SU-DHL-6 (cell line): ENCODE measurements at regions not wholly inside any gene's neighbourhood (a gene's known extent, or its start where the extent isn't known, plus 50 kb on each side); places are given as distances from the start of the nearest gene placed in this dataset.

Source experiments
- H2AFZ ChIP-seq: fragments of 200-600 bp; sonication (generic); 2 replicates; pipeline ENCODE4 v1.6.1; 2014; ENCODE audit warnings: low read depth, mild to moderate bottlenecking, moderate library complexity, mixed read lengths, antibody characterized with exemption, low read length; ENCODE audit not compliant: severe bottlenecking
- H3F3A ChIP-seq: fragments of 200-600 bp; shearing (Covaris generic); 2 replicates; pipeline ENCODE4 v1.6.0; 2016; ENCODE audit warnings: antibody characterized with exemption, mild to moderate bottlenecking; ENCODE audit not compliant: insufficient read depth
- H3K27ac ChIP-seq: fragments of 200-600 bp; sonication (generic); 2 replicates; pipeline ENCODE4 v1.5.1; 2016; ENCODE audit warnings: low read depth, mild to moderate bottlenecking, low read length, moderate library complexity, mixed read lengths
- H3K27me3 ChIP-seq: fragments of 200-600 bp; sonication (generic), shearing (Covaris generic); 2 replicates; pipeline ENCODE4 v1.6.0; 2014; ENCODE audit warnings: mild to moderate bottlenecking, low read length
- H3K36me3 ChIP-seq: fragments of 200-600 bp; sonication (generic); 2 replicates; pipeline ENCODE4 v1.6.1; 2014; ENCODE audit warnings: mild to moderate bottlenecking, low read length, mixed read lengths
- H3K4me2 ChIP-seq: fragments of 300-600, 200-600 bp; shearing (Covaris generic), sonication (generic); 2 replicates; pipeline ENCODE4 v1.6.0; 2014; ENCODE audit warnings: low read length, low read depth, mild to moderate bottlenecking; ENCODE audit not compliant: poor library complexity, severe bottlenecking
- H3K4me3 ChIP-seq: fragments of 200-600 bp; sonication (generic); 2 replicates; pipeline ENCODE4 v1.5.1; 2014; ENCODE audit warnings: antibody characterized with exemption, low read length, mild to moderate bottlenecking, mixed read lengths; ENCODE audit not compliant: insufficient read depth, poor library complexity, severe bottlenecking
- H3K79me2 ChIP-seq: fragments of 200-600 bp; sonication (generic); 2 replicates; pipeline ENCODE4 v1.6.1; 2014; ENCODE audit warnings: mild to moderate bottlenecking, low read length, moderate library complexity; ENCODE audit not compliant: insufficient read depth
- H3K9ac ChIP-seq: fragments of 200-600 bp; sonication (generic); 2 replicates; pipeline ENCODE4 v1.7.0; 2014; ENCODE audit warnings: mild to moderate bottlenecking, low read length
- H3K9me2 ChIP-seq: fragments of 200-600 bp; sonication (generic); replicated peaks from 2 replicates; pipeline ENCODE4 v1.6.1; 2014; ENCODE audit warnings: low read length; ENCODE audit not compliant: insufficient read depth
- H3K9me3 ChIP-seq: fragments of 200-600 bp; sonication (generic); 2 replicates; pipeline ENCODE4 v1.6.1; 2014; ENCODE audit warnings: low read length, mixed read lengths; ENCODE audit not compliant: insufficient read depth
- H4K20me1 ChIP-seq: fragments of 200-600 bp; sonication (generic); 2 replicates; pipeline ENCODE4 v1.6.1; 2014; ENCODE audit warnings: low read depth, mild to moderate bottlenecking, antibody characterized with exemption, low read length, moderate library complexity, mixed read lengths
- EZH2phosphoT487 ChIP-seq: fragments of 200-600 bp; sonication (generic), shearing (Covaris generic); conservative IDR thresholded peaks from 2 replicates; pipeline ENCODE4 v1.6.1; 2018; ENCODE audit warnings: mild to moderate bottlenecking, antibody characterized with exemption, low read length, moderate library complexity, mixed read lengths
- TF ChIP-seq, protein P1 (sequence below): fragments of 200-600 bp; sonication (generic); IDR thresholded peaks from one replicate; pipeline ENCODE4 v1.5.1; 2017; ENCODE audit warnings: antibody characterized with exemption, mild to moderate bottlenecking, low read length, moderate library complexity; ENCODE audit not compliant: insufficient read depth, poor library complexity, severe bottlenecking

- Histone ChIP-seq H2AFZ (no peak overlapping the region), H3K36me3 (no peaks in the 10 kb centered on the region), H3K27me3 (no peaks in the 10 kb centered on the region), H3K27ac (no peak overlapping the region), H3K9me3 (no peaks in the 10 kb centered on the region), H3F3A (no peaks in the 10 kb centered on the region), H3K9ac (no peak overlapping the region), H3K4me3 (no peak overlapping the region), H3K9me2 (no peaks in the 10 kb centered on the region), H4K20me1 (no peaks in the 10 kb centered on the region), H3K4me2 (no peak overlapping the region), H3K79me2 (no peaks in the 10 kb centered on the region)
- TF ChIP-seq EZH2phosphoT487, result no peak
- TF ChIP-seq, protein P1, sequence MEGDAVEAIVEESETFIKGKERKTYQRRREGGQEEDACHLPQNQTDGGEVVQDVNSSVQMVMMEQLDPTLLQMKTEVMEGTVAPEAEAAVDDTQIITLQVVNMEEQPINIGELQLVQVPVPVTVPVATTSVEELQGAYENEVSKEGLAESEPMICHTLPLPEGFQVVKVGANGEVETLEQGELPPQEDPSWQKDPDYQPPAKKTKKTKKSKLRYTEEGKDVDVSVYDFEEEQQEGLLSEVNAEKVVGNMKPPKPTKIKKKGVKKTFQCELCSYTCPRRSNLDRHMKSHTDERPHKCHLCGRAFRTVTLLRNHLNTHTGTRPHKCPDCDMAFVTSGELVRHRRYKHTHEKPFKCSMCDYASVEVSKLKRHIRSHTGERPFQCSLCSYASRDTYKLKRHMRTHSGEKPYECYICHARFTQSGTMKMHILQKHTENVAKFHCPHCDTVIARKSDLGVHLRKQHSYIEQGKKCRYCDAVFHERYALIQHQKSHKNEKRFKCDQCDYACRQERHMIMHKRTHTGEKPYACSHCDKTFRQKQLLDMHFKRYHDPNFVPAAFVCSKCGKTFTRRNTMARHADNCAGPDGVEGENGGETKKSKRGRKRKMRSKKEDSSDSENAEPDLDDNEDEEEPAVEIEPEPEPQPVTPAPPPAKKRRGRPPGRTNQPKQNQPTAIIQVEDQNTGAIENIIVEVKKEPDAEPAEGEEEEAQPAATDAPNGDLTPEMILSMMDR, result no peak
Observed at GRCh38 chr2:78592491-78592890, 433.0 kb upstream of the REG3G start.

DNA sequence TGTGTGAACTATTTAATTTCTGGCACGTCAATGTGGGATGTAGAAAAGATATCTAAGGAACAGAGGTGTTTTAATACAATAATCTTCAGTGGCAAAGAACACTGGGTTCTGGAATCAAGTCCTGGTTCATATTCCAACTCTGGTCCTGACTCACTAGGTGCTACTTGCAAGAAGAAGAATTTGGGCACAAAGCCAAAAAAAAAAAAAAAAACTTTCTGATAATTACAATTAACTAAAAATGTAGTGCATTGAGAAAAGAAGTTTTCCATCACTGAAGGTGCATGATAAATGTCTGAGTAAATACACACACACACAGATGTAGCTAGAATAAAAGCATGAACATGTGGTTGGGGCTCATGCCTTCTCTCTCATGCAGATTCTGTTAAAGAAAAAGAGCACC lies 424.4 kb upstream of the REG3G start:
- H3K27me3 ChIP-seq, result no peaks in the 10 kb centered on the region
- no peaks in the 10 kb centered on the region for H4K20me1 ChIP-seq
- TF ChIP-seq EZH2phosphoT487, result no peak
- TF ChIP-seq, protein P1, result no peak
- no peaks in the 10 kb centered on the region for H3K79me2 ChIP-seq
- H3F3A ChIP-seq, result no peaks in the 10 kb centered on the region
- H3K4me2 ChIP-seq, result no peak overlapping the region
- no peak overlapping the region for H3K9ac ChIP-seq
- H3K9me3 ChIP-seq, result no peaks in the 10 kb centered on the region
- no peaks in the 10 kb centered on the region for H3K36me3 ChIP-seq
- H3K9me2 ChIP-seq, result no peaks in the 10 kb centered on the region
- H3K27ac ChIP-seq, result no peak overlapping the region
- H3K4me3 ChIP-seq, result no peak overlapping the region
- H2AFZ ChIP-seq, result no peak overlapping the region

GRCh38 chr2:78602862-78603261 lies 422.6 kb upstream of the REG3G start:
- Histone ChIP-seq H3K9me3 (no peaks in the 10 kb centered on the region), H3K36me3 (no peaks in the 10 kb centered on the region), H4K20me1 (no peaks in the 10 kb centered on the region), H3K4me3 (no peak overlapping the region), H3K4me2 (no peak overlapping the region), H2AFZ (no peak overlapping the region), H3K27ac (no peak overlapping the region), H3K27me3 (no peaks in the 10 kb centered on the region), H3F3A (no peaks in the 10 kb centered on the region), H3K79me2 (no peaks in the 10 kb centered on the region), H3K9ac (no peak overlapping the region), H3K9me2 (no peaks in the 10 kb centered on the region)
- TF ChIP-seq, protein P1, result no peak
- TF ChIP-seq EZH2phosphoT487, result no peak
